ENCODE measurements at regions not wholly inside any gene's neighbourhood (a gene's known extent, or its start where the extent isn't known, plus 50 kb on each side); places are given as distances from the start of the nearest gene placed in this dataset.

GRCh38 chr12:105936496-105936895 lies 202.3 kb downstream of the NUAK1 start:
- DNase-seq = no peak

- DNase-seq = no peak
These were observed 201.7 kb downstream of the NUAK1 start for GRCh38 chr12:105937009-105937408.

- DNase-seq = no peak
These were observed 199.5 kb downstream of the NUAK1 start for GRCh38 chr12:105939181-105939721.

GRCh38 chr12:105942281-105942680 lies 196.5 kb downstream of the NUAK1 start:
- DNase-seq = no peak

GRCh38 chr12:105943525-105943924 lies 195.2 kb downstream of the NUAK1 start:
- no peak for DNase-seq

GRCh38 chr12:105944628-105945027 lies 194.1 kb downstream of the NUAK1 start:
- no peak for DNase-seq

- no peak for DNase-seq
These were observed 192.9 kb downstream of the NUAK1 start for GRCh38 chr12:105945880-105946279.

GRCh38 chr12:105946493-105946901 lies 192.3 kb downstream of the NUAK1 start:
- DNase-seq = no peak

GRCh38 chr12:105947906-105948305 lies 190.8 kb downstream of the NUAK1 start:
- no peak for DNase-seq

GRCh38 chr12:105948331-105948730 lies 190.4 kb downstream of the NUAK1 start:
- DNase-seq = no peak

GRCh38 chr12:105949391-105949790 lies 189.4 kb downstream of the NUAK1 start:
- no peak for DNase-seq

- no peak for DNase-seq
These were observed 187.0 kb downstream of the NUAK1 start for GRCh38 chr12:105951732-105952131.

GRCh38 chr12:105954951-105955931 lies 183.5 kb downstream of the NUAK1 start:
- no peak for DNase-seq

GRCh38 chr12:105955976-105956375 lies 182.8 kb downstream of the NUAK1 start:
- no peak for DNase-seq

GRCh38 chr12:105956662-105957457 lies 181.9 kb downstream of the NUAK1 start:
- no peak for DNase-seq

GRCh38 chr12:105960319-105961083 lies 178.3 kb downstream of the NUAK1 start:
- DNase-seq = no peak

- no peak for DNase-seq
These were observed 176.7 kb downstream of the NUAK1 start for GRCh38 chr12:105961821-105962671.

GRCh38 chr12:105967038-105967776 lies 171.5 kb downstream of the NUAK1 start:
- DNase-seq = no peak

GRCh38 chr12:105968025-105968424 lies 170.7 kb downstream of the NUAK1 start:
- DNase-seq = no peak

GRCh38 chr12:105970885-105971284 lies 167.9 kb downstream of the NUAK1 start:
- DNase-seq = no peak

GRCh38 chr12:105974738-105975137 lies 164.0 kb downstream of the NUAK1 start:
- no peak for DNase-seq

All from activated CD4-positive, alpha-beta T cell treated with anti-CD3 and anti-CD28 coated beads for 48 hours (primary cell).